HG02623 (cell line): ENCODE measurements at regions not wholly inside any gene's neighbourhood (a gene's known extent, or its start where the extent isn't known, plus 50 kb on each side); places are given as distances from the start of the nearest gene placed in this dataset.

Experiments used
- ATAC-seq: cut with Tn5 transposase; IDR thresholded peaks from one replicate; pipeline ENCODE4 v1.9.1; 2021; ENCODE audit warnings: moderate library complexity; ENCODE audit not compliant: unreplicated experiment

DNA sequence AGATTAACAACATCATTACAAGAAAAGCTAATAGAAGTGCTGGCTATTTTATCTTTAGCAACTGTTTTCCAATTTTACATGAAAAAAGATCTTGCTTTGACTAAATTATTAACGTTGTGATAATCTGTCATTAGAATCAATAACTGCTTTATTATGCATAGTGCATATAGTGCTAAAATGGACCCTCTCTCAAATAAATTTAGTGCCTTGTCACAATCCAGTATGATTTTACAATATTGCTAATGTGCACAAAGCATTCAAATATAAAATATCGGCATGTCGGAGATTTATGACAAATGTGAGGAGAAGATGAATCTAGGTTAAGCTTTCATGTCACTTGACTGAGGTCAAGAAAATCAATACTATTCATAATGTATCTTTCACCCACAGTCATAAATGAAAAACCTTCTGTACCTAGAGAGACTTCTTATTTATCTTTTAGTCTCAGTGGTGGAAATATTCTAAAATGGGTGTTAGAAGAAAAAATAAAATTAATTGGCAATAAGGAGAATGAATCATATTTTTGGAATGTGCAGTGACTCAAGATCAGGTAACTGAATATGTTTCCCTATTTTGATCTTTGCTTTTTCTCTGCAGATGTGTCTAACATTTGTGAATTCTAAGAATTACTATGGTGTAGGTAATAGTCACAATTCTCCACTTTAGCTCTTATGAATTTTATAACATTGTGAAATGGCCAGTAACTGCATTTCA is 672.9 kb upstream of the GRAMD2B start:
- ATAC-seq = no peak

DNA sequence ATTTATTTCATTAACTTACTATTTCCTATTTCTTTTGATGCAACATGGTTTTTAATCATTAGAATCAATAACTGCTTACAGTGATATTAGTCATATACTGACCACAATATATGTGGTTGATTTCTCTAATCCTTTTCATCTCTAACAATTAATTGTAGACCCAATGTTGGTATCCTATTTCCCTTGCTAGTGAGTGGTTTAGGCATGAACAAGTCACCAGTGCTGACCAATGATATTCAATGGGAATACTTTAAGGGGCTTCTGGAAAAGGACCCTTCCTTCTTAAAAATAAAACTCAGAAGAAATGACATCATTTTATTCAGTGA is 672.4 kb upstream of the GRAMD2B start:
- no peak for ATAC-seq

DNA sequence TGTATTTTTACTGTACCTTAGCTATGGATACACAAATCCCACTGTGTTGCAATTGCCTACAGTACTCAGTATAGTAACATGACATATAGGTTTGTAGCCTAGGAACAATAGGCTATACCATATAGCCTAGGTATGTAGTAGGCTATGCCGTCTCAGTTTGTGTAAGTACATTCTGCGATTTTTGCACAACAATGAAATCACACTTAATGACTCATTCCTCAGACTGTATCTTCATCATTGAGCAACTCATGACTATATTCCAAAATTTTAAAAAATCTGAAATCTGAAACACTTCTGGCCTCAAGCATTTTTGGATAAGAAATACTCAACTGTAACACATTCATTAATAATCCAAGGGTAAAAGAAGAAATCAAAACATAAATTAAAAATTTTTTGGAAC is 666.8 kb upstream of the GRAMD2B start:
- ATAC-seq = no peak

DNA sequence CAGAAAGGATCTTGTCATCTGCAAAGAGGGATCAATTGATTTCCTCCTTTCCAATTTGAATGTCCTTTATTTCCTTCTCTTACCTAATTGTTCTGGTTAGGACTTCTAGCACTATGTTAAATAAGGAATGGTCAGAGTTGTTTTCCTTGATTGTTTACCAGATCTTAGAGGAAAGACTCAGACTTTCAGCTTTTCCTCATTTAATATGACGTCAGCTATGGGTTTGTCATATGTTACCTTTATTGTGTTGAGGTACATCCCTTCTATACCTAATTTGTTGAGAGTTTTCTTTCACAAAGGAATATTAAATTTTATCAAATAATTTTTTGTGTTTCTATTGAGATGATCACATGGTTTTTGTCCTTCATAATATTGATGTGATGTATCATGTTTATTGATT is 656.5 kb upstream of the GRAMD2B start:
- no peak for ATAC-seq

DNA sequence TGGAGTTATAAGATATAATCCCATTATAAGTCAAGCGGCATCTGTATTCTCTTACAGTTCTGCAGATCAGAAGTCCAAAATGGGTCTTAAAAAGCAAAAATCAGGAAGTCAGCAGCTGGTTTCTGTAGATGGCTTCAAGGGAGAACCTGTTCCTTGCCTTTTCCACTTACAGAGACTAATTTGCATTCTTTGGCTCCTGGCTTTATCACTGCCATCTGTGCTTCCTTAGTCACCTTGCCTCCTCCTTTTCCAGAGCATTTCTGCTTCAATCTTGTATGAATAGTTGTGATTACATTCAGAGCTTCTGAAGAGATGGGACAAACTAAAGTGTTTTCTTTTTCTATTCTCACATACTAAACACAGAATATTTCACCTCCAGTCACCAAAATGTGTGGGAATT is 647.3 kb upstream of the GRAMD2B start:
- ATAC-seq = no peak

DNA sequence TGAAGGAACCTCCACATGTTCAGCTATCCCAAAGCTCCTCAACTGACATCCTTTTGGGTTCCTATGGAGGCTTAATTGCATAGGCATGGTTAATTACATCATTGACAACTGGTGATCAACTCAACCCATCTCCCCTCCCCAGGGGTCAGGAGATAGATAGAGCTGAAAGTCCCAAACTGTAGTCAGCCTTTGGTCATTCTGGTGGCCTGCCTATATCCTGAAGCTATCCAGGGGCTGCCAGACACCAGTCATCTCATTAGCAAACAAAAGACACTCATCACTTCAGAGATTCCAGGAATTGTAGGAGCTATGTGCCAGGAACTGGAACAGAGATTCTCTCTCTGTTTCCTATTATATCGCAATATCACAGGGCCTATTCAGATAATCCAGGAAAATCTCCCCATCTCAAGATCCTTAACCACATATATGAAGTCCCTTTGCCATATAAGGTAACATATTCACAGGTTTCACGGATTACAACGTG is 646.5 kb upstream of the GRAMD2B start:
- ATAC-seq = no peak

DNA sequence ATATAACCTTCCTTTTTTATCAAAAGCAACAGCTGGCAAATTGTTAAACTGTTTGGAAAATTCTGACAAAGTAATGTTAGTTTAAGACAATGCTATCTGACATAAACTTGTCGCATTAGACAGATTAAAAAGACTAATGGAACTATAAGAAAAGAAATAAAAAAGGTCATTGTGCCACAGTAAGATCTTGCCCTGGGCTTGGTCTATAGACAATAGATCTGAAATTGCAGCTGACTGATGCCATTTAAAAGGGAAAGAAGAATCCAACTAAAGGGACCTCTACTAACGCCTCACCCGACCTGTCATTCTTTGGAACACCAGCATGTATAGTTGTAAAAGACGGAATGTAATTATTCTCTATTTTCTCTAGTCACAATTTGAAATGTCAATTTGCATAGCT is 644.4 kb upstream of the GRAMD2B start:
- ATAC-seq = no peak

DNA sequence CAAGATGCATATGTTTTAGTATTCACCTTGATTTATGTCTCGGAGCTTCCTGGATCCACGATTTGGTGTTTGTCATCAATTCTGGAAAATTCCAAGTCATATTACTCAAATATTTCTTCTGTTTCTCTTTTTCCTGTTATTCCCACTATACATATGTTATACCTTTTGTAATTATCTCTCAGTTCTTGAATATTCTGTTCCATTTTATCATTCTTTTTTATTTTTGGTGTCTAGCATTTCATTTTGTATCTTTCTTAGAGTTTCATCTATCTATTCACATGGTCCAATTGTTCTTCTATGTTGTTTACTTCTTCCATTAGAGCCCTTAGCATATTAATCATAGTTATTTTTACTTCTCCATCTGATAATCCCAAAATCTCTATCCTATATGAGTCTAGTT is 637.8 kb upstream of the GRAMD2B start:
- ATAC-seq = no peak

DNA sequence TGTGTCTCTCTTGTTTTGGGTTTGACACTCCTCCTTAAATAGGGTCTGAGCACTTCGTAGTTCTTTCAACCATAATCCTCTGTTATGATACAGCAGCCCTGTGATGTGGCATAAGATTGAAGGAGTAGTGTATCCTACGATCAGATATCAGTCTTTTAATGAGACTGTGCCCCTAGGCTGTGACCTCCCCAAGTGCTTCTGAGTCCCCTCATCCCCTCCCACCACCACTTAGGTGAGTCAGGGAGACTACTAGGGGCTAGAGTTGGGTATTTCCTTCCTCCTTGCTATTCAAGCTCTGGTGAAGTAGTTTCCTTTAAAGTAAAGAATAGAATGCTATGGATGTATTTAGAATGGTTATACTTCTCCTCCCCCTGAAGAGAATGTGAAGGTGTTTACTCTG is 637.2 kb upstream of the GRAMD2B start:
- ATAC-seq = no peak

DNA sequence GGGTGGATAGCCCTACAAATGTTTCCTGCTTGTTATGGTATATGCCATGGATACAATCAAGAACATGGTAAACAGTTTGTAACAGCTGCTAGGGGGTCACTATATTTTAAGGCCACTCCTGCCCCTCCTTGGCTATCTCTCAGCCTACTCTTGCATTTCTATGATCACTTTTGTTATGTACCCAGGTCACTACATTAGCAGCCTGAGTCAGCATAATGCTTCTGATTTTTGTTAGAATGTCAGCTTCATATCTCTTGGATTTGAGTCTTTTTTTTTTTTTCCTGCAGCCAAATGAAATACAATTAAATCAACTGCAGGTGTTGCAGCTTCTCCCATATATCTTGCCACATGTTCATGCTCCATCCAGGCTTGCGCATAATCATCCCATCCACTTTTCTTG is 629.7 kb upstream of the GRAMD2B start:
- no peak for ATAC-seq

DNA sequence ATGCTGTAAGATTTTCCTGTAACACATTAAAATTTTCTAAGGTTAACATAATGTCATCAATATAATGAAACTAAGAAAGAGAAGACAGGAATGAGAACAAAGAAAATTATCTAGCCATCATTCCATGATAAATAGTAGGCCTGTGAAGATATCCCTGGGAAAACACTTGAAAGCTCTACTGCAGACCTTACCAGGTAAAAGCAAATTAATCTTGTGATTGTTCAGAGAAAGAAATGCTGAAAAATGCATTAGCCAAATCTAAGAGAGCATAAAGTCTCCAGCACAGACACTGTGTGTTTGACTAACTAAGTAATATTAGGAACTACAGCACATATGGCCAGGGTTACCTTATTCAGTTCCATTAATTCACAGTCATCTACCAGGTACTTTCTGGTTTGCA is 628.3 kb upstream of the GRAMD2B start:
- no peak for ATAC-seq

DNA sequence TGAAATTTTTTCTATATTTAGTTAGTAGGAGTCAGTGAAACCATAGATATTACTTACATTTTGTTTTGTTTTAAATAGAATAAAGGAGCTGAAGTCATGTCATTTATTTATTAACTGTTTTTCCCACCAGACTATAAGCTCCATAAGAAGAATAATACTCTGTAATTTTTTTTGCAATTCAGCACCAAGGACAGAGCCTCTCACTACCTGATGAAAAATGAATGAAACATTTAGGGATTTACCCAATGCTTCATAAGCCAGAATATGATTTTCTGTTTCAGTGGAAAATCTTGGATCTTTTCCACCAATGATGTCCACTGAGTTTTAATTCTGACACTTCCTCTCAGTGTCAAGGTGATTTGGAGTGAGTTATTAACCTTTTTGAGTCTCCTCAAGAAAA is 624.9 kb upstream of the GRAMD2B start:
- ATAC-seq = no peak

DNA sequence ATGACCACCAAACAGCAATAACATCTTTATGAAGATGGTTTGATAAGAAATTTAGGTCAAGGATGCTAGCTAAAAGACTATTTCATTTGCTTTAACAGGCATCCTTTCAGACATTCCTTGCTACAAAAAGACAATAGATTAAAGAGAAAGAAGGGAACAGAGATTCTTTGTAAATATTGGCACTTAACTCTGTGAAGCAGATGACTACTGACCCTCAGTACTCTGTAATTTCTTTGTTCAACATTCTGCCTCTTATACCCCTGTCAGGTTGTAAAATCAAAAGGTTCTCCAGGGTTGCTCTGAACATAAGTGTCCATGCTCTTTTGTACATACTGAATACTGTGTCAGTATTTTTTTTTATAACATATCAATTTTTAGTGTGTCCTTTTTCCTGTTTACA is 610.6 kb upstream of the GRAMD2B start:
- no peak for ATAC-seq

DNA sequence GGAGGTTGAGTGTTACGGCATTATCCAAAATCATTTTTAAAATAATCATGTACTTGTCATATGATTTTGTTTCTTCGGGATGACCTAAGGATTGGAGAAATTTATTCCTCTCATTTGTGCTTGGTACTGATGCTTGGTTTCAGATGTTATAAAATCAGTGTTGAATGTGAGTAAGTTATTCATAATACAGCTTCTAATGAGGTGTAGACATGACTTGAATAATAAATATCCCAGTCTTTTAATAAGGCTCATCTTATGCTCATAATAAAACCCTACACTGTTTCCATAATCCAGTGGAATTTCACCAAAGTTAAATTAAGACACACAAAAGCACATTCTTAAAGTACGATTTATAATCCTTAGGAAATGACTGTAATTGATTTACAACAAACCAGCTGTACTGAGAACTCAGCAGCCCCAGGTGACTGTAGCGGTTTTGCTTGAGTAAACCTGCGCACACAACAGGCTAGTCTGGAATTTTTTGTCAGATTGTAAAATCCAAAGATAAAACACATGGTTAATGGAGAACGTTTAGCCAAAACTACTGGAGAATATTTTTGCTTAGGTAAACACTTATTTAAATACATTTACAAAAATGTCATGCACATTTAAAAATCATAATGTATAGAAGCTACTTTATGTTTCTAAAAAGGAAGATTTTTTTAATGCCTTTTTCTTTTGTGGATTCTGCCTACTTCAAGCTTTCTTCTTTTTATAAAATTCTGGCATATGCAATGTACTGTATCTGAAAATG is 609.8 kb upstream of the GRAMD2B start:
- no peak for ATAC-seq

DNA sequence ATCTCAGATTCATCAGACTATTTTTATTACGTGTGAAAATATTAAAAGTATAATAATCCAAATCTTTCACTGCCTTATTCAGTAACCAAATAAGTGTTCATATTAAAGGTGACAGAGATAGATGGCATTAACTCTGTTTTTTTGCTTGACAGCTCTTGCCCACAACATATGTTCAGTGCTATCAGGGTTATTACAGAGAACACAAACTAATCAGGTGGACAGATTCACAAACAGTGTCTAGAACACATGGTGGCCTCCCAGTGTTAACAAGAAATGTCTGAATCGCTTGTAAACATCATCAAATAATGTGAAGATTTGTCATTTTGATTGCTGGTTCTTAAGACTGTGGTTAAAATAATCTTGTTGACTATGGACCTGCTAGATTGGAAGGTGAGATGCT is 609.1 kb upstream of the GRAMD2B start:
- no peak for ATAC-seq

DNA sequence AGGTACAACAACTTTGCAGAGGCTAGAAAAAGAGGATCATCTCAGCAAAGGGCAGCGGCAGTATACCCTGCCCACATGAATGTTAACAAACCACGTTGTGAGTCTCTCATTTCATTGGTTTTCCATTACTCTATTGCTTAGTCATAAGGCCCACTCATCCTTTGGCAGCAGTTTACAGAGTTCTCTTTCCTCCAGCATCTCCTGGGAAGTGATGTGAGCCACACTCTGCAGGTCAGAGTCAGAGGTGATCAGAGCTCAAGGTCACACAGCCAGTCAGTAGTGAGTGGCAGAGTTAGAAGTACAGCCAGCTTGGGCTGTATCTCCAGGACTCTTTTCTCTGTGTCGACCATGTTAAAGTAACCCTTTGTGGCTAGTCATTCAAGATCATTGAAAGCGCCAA is 599.6 kb upstream of the GRAMD2B start:
- ATAC-seq = no peak

DNA sequence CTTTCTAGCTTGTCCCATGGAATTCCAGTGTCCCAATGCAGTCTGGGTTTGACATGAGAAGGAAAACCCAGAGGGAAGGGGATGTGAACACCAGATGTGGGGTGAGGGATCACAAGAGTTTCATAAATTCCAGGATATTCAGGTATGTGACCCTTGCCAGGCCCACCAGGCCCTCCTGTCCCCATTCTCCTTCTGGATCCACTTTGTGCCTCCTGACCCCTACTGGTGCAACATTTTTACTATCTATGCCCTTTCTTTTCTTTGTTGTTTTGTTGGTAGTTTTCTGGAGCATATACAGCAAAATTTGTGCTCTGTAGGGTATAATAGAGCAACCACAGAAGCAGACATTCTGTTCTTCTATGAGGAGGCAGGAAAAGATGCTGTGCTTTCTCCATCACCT is 597.0 kb upstream of the GRAMD2B start:
- ATAC-seq = no peak

DNA sequence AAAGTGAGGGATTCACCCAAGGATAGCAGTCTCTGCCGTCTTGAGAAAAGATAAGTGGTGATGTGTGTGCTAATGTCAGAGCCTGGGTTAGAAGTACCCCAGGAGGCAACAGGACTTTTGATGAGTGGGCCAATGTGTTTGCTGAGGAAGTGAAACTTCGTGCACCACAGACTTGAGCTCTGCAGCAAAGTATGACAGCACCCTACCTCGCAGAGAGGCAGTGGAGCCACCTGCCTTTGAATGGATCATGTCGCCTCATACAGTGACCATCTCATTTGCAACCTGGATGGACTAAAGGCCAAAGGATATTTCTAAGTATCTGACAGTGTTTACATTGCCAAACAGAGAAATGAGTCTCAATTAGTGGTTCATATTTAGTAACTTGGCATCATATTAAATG is 593.9 kb upstream of the GRAMD2B start:
- peak; percentile 93 for ATAC-seq

DNA sequence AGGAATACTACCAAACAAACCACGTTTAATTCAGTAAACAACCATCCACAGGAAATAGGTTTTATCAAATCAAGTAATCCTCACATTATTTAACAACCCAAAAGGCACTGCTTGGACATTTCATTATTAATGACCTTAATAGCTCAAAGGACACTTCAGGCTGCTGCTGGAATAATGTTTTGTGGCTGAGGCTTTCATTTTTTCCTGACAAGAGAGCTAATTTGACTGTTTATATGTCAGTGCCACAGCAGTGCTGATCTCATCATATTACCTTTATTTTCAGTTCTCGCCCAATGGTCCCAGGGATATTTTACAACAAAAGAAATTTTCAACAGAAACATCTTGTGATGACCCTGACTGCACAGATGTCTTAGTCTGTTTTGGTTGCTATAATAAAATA is 589.8 kb upstream of the GRAMD2B start:
- ATAC-seq = no peak

DNA sequence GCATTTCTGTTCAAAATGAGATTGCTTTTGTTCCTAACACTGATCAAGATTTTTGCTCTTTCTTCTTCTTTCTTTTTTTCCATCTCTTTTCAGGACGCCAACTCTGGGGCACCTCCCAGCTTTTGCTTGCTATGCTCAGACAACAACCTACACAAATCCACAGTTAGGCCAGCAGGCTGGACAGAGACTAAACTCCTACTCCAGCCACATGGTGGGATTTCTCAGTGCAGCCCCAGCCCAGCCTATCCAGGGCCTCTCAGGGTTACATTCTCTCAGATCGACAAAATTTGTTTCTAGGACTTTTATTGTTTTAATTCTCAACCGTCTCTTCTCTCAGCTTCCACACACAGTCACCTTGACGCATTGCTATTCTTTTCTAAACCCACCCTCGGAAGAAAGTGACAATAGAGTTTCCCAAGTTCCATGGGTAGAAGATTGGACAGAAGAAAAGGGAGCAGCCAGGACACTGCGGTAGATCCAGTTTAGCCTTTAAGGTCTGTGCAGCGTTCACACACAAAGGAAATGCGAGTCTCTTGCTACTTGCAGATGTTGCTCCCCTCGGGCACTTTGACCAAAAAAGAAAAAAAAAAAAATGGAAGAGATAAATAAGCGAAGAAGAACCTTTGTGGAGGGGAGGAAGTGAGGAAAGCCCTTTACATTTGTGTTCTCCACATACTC is 588.6 kb upstream of the GRAMD2B start:
- ATAC-seq = no peak

DNA sequence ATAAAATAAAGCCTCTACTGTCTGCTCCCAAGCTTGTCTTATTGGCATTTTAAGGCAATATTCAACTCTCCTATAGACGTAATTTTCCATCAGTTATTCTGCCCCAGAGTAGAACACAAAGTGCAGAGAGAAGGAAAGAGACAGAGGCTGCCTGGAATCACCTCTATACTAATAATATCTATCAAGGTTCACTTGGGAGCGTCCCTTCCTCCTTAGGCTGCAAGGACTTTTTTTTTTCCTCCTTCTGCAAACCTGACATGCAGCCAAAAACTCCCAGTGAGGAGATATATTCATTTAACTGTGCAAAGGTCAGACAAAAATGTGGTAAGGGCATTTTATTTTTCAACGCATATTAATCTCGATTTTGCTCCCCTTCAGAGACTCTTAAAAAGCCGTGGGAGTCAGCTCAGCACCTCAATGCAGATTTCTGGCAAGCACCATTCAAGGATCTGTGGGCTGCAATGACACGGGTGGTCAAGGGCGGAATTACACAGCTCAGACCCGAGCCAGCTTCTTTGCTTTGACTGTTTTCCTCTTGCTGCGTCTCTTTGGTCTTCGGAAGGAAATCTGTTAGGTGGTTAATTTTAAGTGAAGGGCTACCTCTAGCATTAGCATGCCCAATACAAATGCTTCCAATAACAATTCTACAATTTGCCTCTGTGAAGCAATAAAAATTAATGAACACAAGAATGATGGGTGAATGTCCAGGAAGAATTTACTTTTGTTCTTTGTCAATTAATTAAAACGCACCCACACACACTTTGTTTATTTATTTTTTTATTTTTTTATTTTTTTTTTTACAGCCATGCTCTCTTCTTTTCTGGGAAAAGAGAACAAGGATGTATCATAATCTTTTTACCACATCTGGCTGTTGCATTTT is 587.7 kb upstream of the GRAMD2B start:
- no peak for ATAC-seq
